Hypothalamus (tissue), 51 donors: ENCODE measurements at regions not wholly inside any gene's neighbourhood (a gene's known extent, or its start where the extent isn't known, plus 50 kb on each side); places are given as distances from the start of the nearest gene placed in this dataset.
"Not testable (repeated sequence)": the region's sequence is repeated elsewhere in the genome, so short reads cannot be mapped to it uniquely, and the experiment has no call there.

Source experiments
- DNase-seq, 51 donors: peaks; one replicate each; lab custom pipeline; 2025; lab: John Stamatoyannopoulos, UW

GRCh38 chr10:45564303-45564959 lies 108.1 kb downstream of the ZFAND4 start:
- DNase-seq: no peak

GRCh38 chr10:45561952-45562351 lies 110.6 kb downstream of the ZFAND4 start:
- DNase-seq: no peak

- no peak for DNase-seq
These were observed 112.3 kb downstream of the ZFAND4 start for GRCh38 chr10:45560262-45560661.

GRCh38 chr10:45558425-45558824 lies 114.1 kb downstream of the ZFAND4 start:
- DNase-seq: peak in 1 of 51 donors; percentile 14

GRCh38 chr10:45557275-45557905 lies 115.2 kb downstream of the ZFAND4 start:
- DNase-seq: no peak

- no peak for DNase-seq
These were observed 116.8 kb downstream of the ZFAND4 start for GRCh38 chr10:45555795-45556194.

- not testable (repeated sequence) for DNase-seq
These were observed 117.2 kb downstream of the ZFAND4 start for GRCh38 chr10:45555332-45555731.

- DNase-seq: no peak
These were observed 119.0 kb downstream of the ZFAND4 start for GRCh38 chr10:45553613-45554012.

- no peak for DNase-seq
These were observed 119.4 kb downstream of the ZFAND4 start for GRCh38 chr10:45553155-45553554.

GRCh38 chr10:45552476-45552875 lies 120.1 kb downstream of the ZFAND4 start:
- no peak for DNase-seq

GRCh38 chr10:45550903-45551786 lies 121.4 kb downstream of the ZFAND4 start:
- DNase-seq: no peak

- DNase-seq: no peak
These were observed 124.5 kb downstream of the ZFAND4 start for GRCh38 chr10:45548068-45548467.

- DNase-seq: no peak
These were observed 125.4 kb downstream of the ZFAND4 start for GRCh38 chr10:45547207-45547606.

GRCh38 chr10:45545150-45545549 lies 127.4 kb downstream of the ZFAND4 start:
- DNase-seq: no peak

GRCh38 chr10:45544191-45544590 lies 128.4 kb downstream of the ZFAND4 start:
- DNase-seq: no peak

- not testable (repeated sequence) for DNase-seq
These were observed 131.5 kb downstream of the ZFAND4 start for GRCh38 chr10:45541032-45541431.

- DNase-seq: not testable (repeated sequence)
These were observed 132.0 kb downstream of the ZFAND4 start for GRCh38 chr10:45540589-45540988.

- not testable (repeated sequence) for DNase-seq
These were observed 133.0 kb downstream of the ZFAND4 start for GRCh38 chr10:45539569-45539968.

GRCh38 chr10:45534572-45534971 lies 138.0 kb downstream of the ZFAND4 start:
- DNase-seq: no peak

GRCh38 chr10:45532480-45532879 lies 140.1 kb downstream of the ZFAND4 start:
- no peak for DNase-seq

GRCh38 chr10:45526309-45526905 lies 146.2 kb downstream of the ZFAND4 start:
- DNase-seq: no peak
